SK-N-SH (cell line): ENCODE measurements at regions not wholly inside any gene's neighbourhood (a gene's known extent, or its start where the extent isn't known, plus 50 kb on each side); places are given as distances from the start of the nearest gene placed in this dataset.

Experiments used
- CTCF ChIA-PET: fragments of 300-600, 350-600 bp; formaldehyde crosslinking; extraction: SDS; loops from one replicate; lab custom pipeline; 2021; lab: Yijun Ruan, JAX
- POLR2A ChIA-PET: fragments of 350-600 bp; sonication (Branson Sonifier 250); formaldehyde crosslinking; extraction: SDS; loops from one replicate; lab custom pipeline; 2020; ENCODE audit warnings: antibody characterized with exemption, inconsistent platforms; lab: Yijun Ruan, JAX
- DNase-seq: peaks from one replicate; pipeline ENCODE4 v3.0.0; 2012
- H2AFZ ChIP-seq: fragments of 200-600 bp; sonication (generic); 2 replicates; pipeline ENCODE4 v1.8.1; 2016; ENCODE audit warnings: antibody characterized with exemption, mild to moderate bottlenecking, low read depth
- H3F3A ChIP-seq: fragments of 200-600 bp; sonication (generic); replicated peaks from 2 replicates; pipeline ENCODE3; 2016; ENCODE audit warnings: antibody characterized with exemption, mild to moderate bottlenecking; ENCODE audit not compliant: insufficient read depth
- H3K27ac ChIP-seq, 2 experiments: fragments of 200-500 bp in 1 of 2; fragments of 200-600 bp in 1 of 2; sonication (Bioruptor generic) in 1 of 2; sonication (generic), shearing (Covaris generic) in 1 of 2; 2 replicates each; pipeline versions ENCODE4 v1.5.1 to v1.6.1; 2014 to 2016; ENCODE audit warnings: low read depth in 2 of 2, inconsistent platforms in 1 of 2, low read length in 1 of 2, mild to moderate bottlenecking in 1 of 2, mixed read lengths in 1 of 2
- H3K27me3 ChIP-seq: fragments of 200-600 bp; sonication (generic), shearing (Covaris generic); 2 replicates; pipeline ENCODE4 v1.6.1; 2016; ENCODE audit warnings: mixed run types; ENCODE audit not compliant: insufficient read depth
- H3K36me3 ChIP-seq, 2 experiments: fragments of 200-500 bp in 1 of 2; fragments of 200-600 bp in 1 of 2; sonication (Bioruptor generic) in 1 of 2; sonication (generic) in 1 of 2; replicated peaks in 1 of 2; 2 replicates each; pipeline versions ENCODE3 to v1.5.1; 2014 to 2016; ENCODE audit warnings: low read length in 1 of 2, mild to moderate bottlenecking in 1 of 2; ENCODE audit not compliant: insufficient read depth in 2 of 2, control insufficient read depth in 1 of 2
- H3K4me1 ChIP-seq, 2 experiments: fragments of 200-500 bp in 1 of 2; fragments of 200-600 bp in 1 of 2; sonication (Bioruptor generic) in 1 of 2; sonication (generic), shearing (Covaris generic) in 1 of 2; 2 replicates each; pipeline versions ENCODE4 v1.5.1 to v1.6.1; 2014 to 2016; ENCODE audit warnings: low read depth in 1 of 2, low read length in 1 of 2, mixed run types in 1 of 2; ENCODE audit not compliant: insufficient read depth in 2 of 2, control insufficient read depth in 1 of 2
- H3K4me2 ChIP-seq: fragments of 200-600 bp; sonication (generic), shearing (Covaris generic); 2 replicates; pipeline ENCODE4 v1.6.1; 2017; ENCODE audit warnings: mixed run types
- H3K4me3 ChIP-seq, 2 experiments: fragments of 200-500 bp in 1 of 2; fragments of 200-600 bp in 1 of 2; sonication (Bioruptor generic) in 1 of 2; sonication (generic), shearing (Covaris generic) in 1 of 2; 2 replicates each; pipeline versions ENCODE4 v1.5.1 to v1.8.1; 2014 to 2016; ENCODE audit warnings: low read depth in 2 of 2, inconsistent platforms in 1 of 2, low read length in 1 of 2, mild to moderate bottlenecking in 1 of 2, mixed read lengths in 1 of 2, moderate library complexity in 1 of 2
- H3K79me2 ChIP-seq: fragments of 200-600 bp; sonication (generic); 2 replicates; pipeline ENCODE4 v1.8.1; 2017; ENCODE audit warnings: mild to moderate bottlenecking; ENCODE audit not compliant: insufficient read depth
- H3K9ac ChIP-seq: fragments of 200-600 bp; sonication (generic); 2 replicates; pipeline ENCODE4 v1.6.1; 2017; ENCODE audit warnings: mixed run types
- H3K9me2 ChIP-seq: fragments of 200-600 bp; sonication (generic); 2 replicates; pipeline ENCODE4 v1.6.1; 2017; ENCODE audit warnings: mixed run types
- H3K9me3 ChIP-seq: fragments of 200-600 bp; sonication (generic); 2 replicates; pipeline ENCODE4 v1.6.1; 2017; ENCODE audit warnings: mixed run types, mild to moderate bottlenecking, moderate library complexity
- H4K20me1 ChIP-seq: fragments of 200-600 bp; sonication (generic); 2 replicates; pipeline ENCODE4 v1.6.1; 2017; ENCODE audit warnings: mild to moderate bottlenecking, mixed run types; ENCODE audit not compliant: insufficient read depth
- CHD2 ChIP-seq: fragments of 150-350 bp; IDR thresholded peaks from 2 replicates; pipeline ENCODE4 v1.6.1; 2018; ENCODE audit warnings: low read length; ENCODE audit not compliant: partially characterized antibody
- ELF1 ChIP-seq: IDR thresholded peaks from 2 replicates; pipeline ENCODE4 v1.4.0; 2012
- EZH2phosphoT487 ChIP-seq: fragments of 200-600 bp; sonication (generic); IDR thresholded peaks from 2 replicates; pipeline ENCODE4 v1.6.1; 2017; ENCODE audit warnings: low read depth, mixed run types, mild to moderate bottlenecking, antibody characterized with exemption, moderate library complexity, borderline replicate concordance
- FOXM1 ChIP-seq: IDR thresholded peaks from 2 replicates; pipeline ENCODE4 v1.4.0; 2012; ENCODE audit warnings: low read depth, mild to moderate bottlenecking
- GABPA ChIP-seq: IDR thresholded peaks from 2 replicates; pipeline ENCODE4 v1.4.0; 2012; ENCODE audit warnings: low read depth, mild to moderate bottlenecking
- GATA2 ChIP-seq: sonication (generic); formaldehyde crosslinking; IDR thresholded peaks from 2 replicates; pipeline ENCODE4 v1.5.0; 2020; ENCODE audit warnings: mild to moderate bottlenecking, missing genetic modification reagents
- JUND ChIP-seq: IDR thresholded peaks from 2 replicates; pipeline ENCODE4 v1.4.0; 2012
- MXI1 ChIP-seq: IDR thresholded peaks from 2 replicates; pipeline ENCODE4 v1.6.1; 2012; ENCODE audit warnings: mild to moderate bottlenecking, low read depth, low read length, improper control_type of control experiment
- NFIC ChIP-seq: IDR thresholded peaks from 2 replicates; pipeline ENCODE4 v1.4.0; 2012; ENCODE audit warnings: borderline replicate concordance
- NRF1 ChIP-seq: IDR thresholded peaks from 2 replicates; pipeline ENCODE4 v1.6.1; 2012; ENCODE audit warnings: low read depth, mild to moderate bottlenecking, low read length
- POLR2AphosphoS5 ChIP-seq: IDR thresholded peaks from 2 replicates; pipeline ENCODE4 v1.6.1; 2012; ENCODE audit warnings: low read depth, low read length
- RCOR1 ChIP-seq: fragments of 150-350 bp; IDR thresholded peaks from 2 replicates; pipeline ENCODE4 v1.6.1; 2017; ENCODE audit warnings: antibody characterized with exemption, low read length
- SIN3A ChIP-seq: IDR thresholded peaks from 2 replicates; pipeline ENCODE4 v1.6.1; 2012; ENCODE audit warnings: low read depth, mild to moderate bottlenecking, low read length, moderate library complexity, borderline replicate concordance
- SMC3 ChIP-seq: IDR thresholded peaks from 2 replicates; pipeline ENCODE4 v1.6.1; 2012; ENCODE audit warnings: low read depth, low read length, improper control_type of control experiment
- TCF12 ChIP-seq: IDR thresholded peaks from 2 replicates; pipeline ENCODE4 v1.4.0; 2012
- TEAD4 ChIP-seq: IDR thresholded peaks from 2 replicates; pipeline ENCODE4 v1.4.0; 2012; ENCODE audit warnings: mild to moderate bottlenecking, borderline replicate concordance; ENCODE audit not compliant: insufficient read depth
- YY1 ChIP-seq: IDR thresholded peaks from 2 replicates; pipeline ENCODE4 v1.4.0; 2012; ENCODE audit warnings: low read depth, mild to moderate bottlenecking
- WGBS: methylation state at CpG from one replicate; pipeline ENCODE4 v1.1.6; 2017; ENCODE audit warnings: low lambda C conversion rate; 5-methylcytosine and 5-hydroxymethylcytosine counted together
- TF ChIP-seq, protein P1 (sequence below): IDR thresholded peaks from 2 replicates; pipeline ENCODE4; 2012
- TF ChIP-seq, protein P2 (sequence below): IDR thresholded peaks from 2 replicates; pipeline ENCODE4 v1.4.0; 2012; ENCODE audit warnings: low read depth, borderline replicate concordance
- TF ChIP-seq, protein P3 (sequence below): fragments of 200-600 bp; sonication (generic); IDR thresholded peaks from 2 replicates; pipeline ENCODE4 v1.6.1; 2017; ENCODE audit warnings: antibody characterized with exemption, mild to moderate bottlenecking, moderate library complexity
- TF ChIP-seq, protein P4 (sequence below): fragments of 150-350 bp; IDR thresholded peaks from 2 replicates; pipeline ENCODE4 v1.6.1; 2016; ENCODE audit warnings: mild to moderate bottlenecking, low read depth, low read length

DNA sequence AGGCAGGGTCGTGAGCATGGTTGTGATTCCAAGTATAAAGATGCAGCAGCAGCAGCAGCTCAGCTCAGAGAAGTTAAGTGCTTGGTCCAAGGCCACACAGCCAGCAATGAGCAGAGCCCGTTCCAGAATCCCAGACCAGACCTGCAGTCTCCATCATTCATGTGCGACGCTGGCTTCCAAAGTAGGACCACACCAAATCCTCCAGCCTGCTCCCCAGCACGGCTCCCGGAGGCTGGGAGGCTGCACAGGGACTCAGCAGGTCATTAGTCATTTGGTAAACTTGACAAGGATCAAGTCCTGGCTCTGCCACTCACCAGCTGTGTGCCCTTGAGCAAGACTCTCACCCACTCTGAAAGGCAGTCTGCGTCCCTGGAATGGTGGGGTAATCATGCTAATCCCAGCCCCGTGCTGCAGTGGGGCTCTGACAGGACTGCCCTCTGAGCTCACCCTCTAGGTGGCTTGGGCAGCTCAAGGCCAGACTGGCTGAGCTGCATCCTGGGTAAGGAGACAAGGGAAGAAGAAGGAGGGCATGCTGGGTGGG, 95.1 kb upstream of the TMEM132E start:
- H3F3A ChIP-seq, result no peaks in the 10 kb centered on the region
- ChIA-PET POLR2A (no interaction called here), CTCF (no interaction called here)
- no peaks in the 10 kb centered on the region for H4K20me1 ChIP-seq
- H3K27me3 ChIP-seq, result no peaks in the 10 kb centered on the region
- no peak overlapping the region for H3K4me3 ChIP-seq
- no peaks in the 10 kb centered on the region for H3K36me3 ChIP-seq
- TF ChIP-seq GABPA, result no peak
- TF ChIP-seq JUND, result no peak
- TF ChIP-seq POLR2AphosphoS5, result no peak
- no peak for TF ChIP-seq NFIC
- no peak for TF ChIP-seq TCF12
- no peak for TF ChIP-seq ELF1
- TF ChIP-seq TEAD4, result no peak
- no peak for TF ChIP-seq RCOR1
- no peak for TF ChIP-seq SMC3
- no peak for TF ChIP-seq FOXM1
- TF ChIP-seq SIN3A, result no peak
- TF ChIP-seq, protein P1, sequence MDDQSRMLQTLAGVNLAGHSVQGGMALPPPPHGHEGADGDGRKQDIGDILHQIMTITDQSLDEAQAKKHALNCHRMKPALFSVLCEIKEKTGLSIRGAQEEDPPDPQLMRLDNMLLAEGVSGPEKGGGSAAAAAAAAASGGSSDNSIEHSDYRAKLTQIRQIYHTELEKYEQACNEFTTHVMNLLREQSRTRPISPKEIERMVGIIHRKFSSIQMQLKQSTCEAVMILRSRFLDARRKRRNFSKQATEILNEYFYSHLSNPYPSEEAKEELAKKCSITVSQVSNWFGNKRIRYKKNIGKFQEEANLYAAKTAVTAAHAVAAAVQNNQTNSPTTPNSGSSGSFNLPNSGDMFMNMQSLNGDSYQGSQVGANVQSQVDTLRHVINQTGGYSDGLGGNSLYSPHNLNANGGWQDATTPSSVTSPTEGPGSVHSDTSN, result no peak
- H3K9ac ChIP-seq, result no peak overlapping the region
- no peak overlapping the region for H3K27ac ChIP-seq
- no peaks in the 10 kb centered on the region for H3K79me2 ChIP-seq
- no peaks in the 10 kb centered on the region; a peak in 1 of 4 replicates for H3K4me1 ChIP-seq
- no peak for DNase-seq
- H3K9me3 ChIP-seq, result no peaks in the 10 kb centered on the region
- H3K4me2 ChIP-seq, result no peak overlapping the region
- 5% methylated on average over 4 of the region's 8 CpGs for WGBS
- no peak overlapping the region for H2AFZ ChIP-seq
- H3K9me2 ChIP-seq, result no peaks in the 10 kb centered on the region

DNA sequence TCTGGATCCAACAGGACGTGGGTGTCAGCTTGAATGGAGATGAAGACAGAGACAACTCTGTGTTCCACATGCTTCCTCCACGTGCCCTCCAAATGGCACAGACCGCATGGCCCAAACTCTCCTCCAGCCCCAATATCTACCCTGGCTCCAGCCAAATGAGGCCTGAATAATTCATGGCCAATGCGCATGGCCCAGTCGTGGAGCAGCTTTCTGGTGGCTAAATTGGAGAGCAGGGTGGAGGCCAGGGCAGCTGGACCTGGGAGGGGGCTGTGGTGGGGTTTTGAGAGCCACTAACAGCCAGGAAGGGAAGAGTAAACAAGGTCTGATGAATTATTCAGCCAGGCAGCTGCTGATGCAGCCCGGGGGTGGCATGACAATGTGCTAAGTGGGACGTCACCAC, 96.7 kb upstream of the TMEM132E start:
- Histone ChIP-seq H2AFZ (no peak overlapping the region), H3K79me2 (no peaks in the 10 kb centered on the region), H3K4me1 (no peaks in the 10 kb centered on the region; a peak in 1 of 4 replicates), H3K9ac (no peak overlapping the region)
- no peak for DNase-seq
- TF ChIP-seq CHD2, result no peak
- TF ChIP-seq EZH2phosphoT487, result no peak
- TF ChIP-seq, protein P2, sequence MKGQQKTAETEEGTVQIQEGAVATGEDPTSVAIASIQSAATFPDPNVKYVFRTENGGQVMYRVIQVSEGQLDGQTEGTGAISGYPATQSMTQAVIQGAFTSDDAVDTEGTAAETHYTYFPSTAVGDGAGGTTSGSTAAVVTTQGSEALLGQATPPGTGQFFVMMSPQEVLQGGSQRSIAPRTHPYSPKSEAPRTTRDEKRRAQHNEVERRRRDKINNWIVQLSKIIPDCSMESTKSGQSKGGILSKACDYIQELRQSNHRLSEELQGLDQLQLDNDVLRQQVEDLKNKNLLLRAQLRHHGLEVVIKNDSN, result no peak
- no peak for TF ChIP-seq ELF1
- TF ChIP-seq NRF1, result no peak
- no peak for TF ChIP-seq YY1
- TF ChIP-seq SIN3A, result no peak
- no peak for TF ChIP-seq GABPA
- no peak for TF ChIP-seq GATA2
- TF ChIP-seq JUND, result no peak
- TF ChIP-seq MXI1, result no peak
- TF ChIP-seq, protein P3, sequence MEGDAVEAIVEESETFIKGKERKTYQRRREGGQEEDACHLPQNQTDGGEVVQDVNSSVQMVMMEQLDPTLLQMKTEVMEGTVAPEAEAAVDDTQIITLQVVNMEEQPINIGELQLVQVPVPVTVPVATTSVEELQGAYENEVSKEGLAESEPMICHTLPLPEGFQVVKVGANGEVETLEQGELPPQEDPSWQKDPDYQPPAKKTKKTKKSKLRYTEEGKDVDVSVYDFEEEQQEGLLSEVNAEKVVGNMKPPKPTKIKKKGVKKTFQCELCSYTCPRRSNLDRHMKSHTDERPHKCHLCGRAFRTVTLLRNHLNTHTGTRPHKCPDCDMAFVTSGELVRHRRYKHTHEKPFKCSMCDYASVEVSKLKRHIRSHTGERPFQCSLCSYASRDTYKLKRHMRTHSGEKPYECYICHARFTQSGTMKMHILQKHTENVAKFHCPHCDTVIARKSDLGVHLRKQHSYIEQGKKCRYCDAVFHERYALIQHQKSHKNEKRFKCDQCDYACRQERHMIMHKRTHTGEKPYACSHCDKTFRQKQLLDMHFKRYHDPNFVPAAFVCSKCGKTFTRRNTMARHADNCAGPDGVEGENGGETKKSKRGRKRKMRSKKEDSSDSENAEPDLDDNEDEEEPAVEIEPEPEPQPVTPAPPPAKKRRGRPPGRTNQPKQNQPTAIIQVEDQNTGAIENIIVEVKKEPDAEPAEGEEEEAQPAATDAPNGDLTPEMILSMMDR, result no peak
- no peak for TF ChIP-seq TEAD4
- TF ChIP-seq, protein P4, sequence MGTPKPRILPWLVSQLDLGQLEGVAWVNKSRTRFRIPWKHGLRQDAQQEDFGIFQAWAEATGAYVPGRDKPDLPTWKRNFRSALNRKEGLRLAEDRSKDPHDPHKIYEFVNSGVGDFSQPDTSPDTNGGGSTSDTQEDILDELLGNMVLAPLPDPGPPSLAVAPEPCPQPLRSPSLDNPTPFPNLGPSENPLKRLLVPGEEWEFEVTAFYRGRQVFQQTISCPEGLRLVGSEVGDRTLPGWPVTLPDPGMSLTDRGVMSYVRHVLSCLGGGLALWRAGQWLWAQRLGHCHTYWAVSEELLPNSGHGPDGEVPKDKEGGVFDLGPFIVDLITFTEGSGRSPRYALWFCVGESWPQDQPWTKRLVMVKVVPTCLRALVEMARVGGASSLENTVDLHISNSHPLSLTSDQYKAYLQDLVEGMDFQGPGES, result no peak
- TF ChIP-seq, all 33 proteins: peak for 0
- no peaks in the 10 kb centered on the region for H3K36me3 ChIP-seq
- H3K4me3 ChIP-seq, result no peak overlapping the region
- H3F3A ChIP-seq, result no peaks in the 10 kb centered on the region
- 37% methylated on average over 7 of the region's 7 CpGs for WGBS
- no peaks in the 10 kb centered on the region for H3K27me3 ChIP-seq
- no peak overlapping the region for H3K4me2 ChIP-seq
- ChIA-PET POLR2A (no interaction called here), CTCF (interaction anchor here (1.6 kb wide), 1 partner anchor 11 kb away, joined by 4 read pairs; no protein-coding TSS in a partner anchor)
- H3K9me3 ChIP-seq, result no peaks in the 10 kb centered on the region
- H3K27ac ChIP-seq, result no peak overlapping the region
- H3K9me2 ChIP-seq, result no peaks in the 10 kb centered on the region
- H4K20me1 ChIP-seq, result no peaks in the 10 kb centered on the region
